Prostate gland (tissue), 2 donors: ENCODE measurements at regions not wholly inside any gene's neighbourhood (a gene's known extent, or its start where the extent isn't known, plus 50 kb on each side); places are given as distances from the start of the nearest gene placed in this dataset.

Source experiments
- POLR2A ChIP-seq: fragments of 450-650 bp; IDR thresholded peaks from one replicate; pipeline ENCODE4 v1.6.1; 2016; ENCODE audit warnings: antibody characterized with exemption, mild to moderate bottlenecking
- TF ChIP-seq, protein P1 (sequence below), 4 experiments: fragments of 200-600 bp in 2 of 4; fragments of 450-650 bp in 2 of 4; sonication (generic) in 2 of 4; IDR thresholded peaks; 1 replicate in 3 of 4; 2 replicates in 1 of 4; pipeline ENCODE4 v1.5.1; 2016 to 2019; ENCODE audit warnings: antibody characterized with exemption in 4 of 4, mild to moderate bottlenecking in 2 of 4, moderate library complexity in 2 of 4

DNA sequence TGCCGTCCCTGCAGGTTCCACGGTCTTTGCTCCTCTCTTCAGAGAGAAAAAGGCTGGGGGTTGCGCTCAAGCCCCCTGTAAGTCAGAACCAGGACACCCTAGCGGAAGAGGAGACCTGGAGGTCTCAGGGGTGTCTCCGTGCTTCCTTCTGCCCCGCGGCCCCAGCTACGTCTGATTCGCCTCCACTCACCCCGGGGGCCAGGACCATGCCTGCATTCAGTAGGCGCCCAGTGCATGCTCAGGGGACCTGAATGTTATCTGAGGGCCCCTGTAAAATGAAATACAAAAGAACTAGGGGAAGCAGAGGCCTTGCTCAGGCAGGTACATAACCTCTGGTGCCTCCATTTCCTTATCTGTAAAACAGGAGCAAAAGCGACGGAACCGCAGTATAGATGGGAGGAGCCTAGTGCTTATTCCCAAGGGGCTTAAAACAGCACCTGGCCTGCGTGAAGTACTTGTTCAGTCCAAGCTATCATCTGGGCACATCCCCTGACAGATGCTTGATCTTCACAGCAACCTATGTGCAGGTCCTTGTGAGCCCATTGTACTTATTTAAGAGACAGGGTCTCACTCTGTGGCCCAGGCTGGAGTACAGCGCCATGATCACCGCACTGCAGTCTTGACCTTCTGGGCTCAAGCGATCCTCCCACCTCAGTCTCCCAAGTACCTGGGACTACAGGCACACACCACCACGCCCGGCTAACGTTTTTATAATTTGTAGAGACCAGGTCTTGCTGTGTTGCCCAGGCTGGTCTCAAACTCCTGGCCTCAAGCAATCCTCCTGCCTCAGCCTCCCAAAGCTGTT is 110.3 kb upstream of the NCOR2 start:
- TF ChIP-seq, protein P1, sequence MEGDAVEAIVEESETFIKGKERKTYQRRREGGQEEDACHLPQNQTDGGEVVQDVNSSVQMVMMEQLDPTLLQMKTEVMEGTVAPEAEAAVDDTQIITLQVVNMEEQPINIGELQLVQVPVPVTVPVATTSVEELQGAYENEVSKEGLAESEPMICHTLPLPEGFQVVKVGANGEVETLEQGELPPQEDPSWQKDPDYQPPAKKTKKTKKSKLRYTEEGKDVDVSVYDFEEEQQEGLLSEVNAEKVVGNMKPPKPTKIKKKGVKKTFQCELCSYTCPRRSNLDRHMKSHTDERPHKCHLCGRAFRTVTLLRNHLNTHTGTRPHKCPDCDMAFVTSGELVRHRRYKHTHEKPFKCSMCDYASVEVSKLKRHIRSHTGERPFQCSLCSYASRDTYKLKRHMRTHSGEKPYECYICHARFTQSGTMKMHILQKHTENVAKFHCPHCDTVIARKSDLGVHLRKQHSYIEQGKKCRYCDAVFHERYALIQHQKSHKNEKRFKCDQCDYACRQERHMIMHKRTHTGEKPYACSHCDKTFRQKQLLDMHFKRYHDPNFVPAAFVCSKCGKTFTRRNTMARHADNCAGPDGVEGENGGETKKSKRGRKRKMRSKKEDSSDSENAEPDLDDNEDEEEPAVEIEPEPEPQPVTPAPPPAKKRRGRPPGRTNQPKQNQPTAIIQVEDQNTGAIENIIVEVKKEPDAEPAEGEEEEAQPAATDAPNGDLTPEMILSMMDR (IDR thresholded peaks at IDR 0.05), result no peak
- TF ChIP-seq POLR2A, result no peak
